Retinal pigment epithelial cell (primary cell): ENCODE measurements at regions not wholly inside any gene's neighbourhood (a gene's known extent, or its start where the extent isn't known, plus 50 kb on each side); places are given as distances from the start of the nearest gene placed in this dataset.

Experiments
- DNase-seq: peaks from one replicate; pipeline ENCODE4 v3.0.0-alpha.2; 2010; ENCODE audit warnings: low read depth
- H3K4me3 ChIP-seq: 2 replicates; pipeline ENCODE4 v1.5.1; 2011; ENCODE audit warnings: mild to moderate bottlenecking, low read length, control low read depth, moderate library complexity
- TF ChIP-seq, protein P1 (sequence below): conservative IDR thresholded peaks from 2 replicates; pipeline ENCODE4 v1.5.1; 2011; ENCODE audit warnings: low read depth, low read length, control low read depth, inconsistent platforms

DNA sequence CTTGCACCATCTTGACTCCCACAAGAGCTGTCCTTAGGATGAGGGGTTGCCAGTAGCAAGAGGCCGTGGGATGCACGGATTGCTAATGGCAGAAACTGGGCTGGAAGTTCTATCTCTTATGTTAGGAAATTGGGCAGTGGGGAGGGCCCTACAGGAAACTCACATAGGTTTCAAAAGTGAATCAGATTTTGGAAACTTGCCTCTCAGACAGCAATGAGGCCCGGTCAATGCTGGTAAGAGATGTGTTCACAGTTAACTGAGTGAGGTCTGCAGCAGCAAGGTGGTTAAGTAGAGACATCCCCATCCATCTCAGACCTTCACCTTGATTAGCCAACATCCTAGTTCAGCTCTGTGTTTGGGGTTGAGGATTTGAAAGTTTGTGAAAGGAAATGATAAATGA, 164.7 kb downstream of the ABCA8 start:
- H3K4me3 ChIP-seq: no peak overlapping the region
- no peak for DNase-seq
- TF ChIP-seq, protein P1, sequence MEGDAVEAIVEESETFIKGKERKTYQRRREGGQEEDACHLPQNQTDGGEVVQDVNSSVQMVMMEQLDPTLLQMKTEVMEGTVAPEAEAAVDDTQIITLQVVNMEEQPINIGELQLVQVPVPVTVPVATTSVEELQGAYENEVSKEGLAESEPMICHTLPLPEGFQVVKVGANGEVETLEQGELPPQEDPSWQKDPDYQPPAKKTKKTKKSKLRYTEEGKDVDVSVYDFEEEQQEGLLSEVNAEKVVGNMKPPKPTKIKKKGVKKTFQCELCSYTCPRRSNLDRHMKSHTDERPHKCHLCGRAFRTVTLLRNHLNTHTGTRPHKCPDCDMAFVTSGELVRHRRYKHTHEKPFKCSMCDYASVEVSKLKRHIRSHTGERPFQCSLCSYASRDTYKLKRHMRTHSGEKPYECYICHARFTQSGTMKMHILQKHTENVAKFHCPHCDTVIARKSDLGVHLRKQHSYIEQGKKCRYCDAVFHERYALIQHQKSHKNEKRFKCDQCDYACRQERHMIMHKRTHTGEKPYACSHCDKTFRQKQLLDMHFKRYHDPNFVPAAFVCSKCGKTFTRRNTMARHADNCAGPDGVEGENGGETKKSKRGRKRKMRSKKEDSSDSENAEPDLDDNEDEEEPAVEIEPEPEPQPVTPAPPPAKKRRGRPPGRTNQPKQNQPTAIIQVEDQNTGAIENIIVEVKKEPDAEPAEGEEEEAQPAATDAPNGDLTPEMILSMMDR: no peak

DNA sequence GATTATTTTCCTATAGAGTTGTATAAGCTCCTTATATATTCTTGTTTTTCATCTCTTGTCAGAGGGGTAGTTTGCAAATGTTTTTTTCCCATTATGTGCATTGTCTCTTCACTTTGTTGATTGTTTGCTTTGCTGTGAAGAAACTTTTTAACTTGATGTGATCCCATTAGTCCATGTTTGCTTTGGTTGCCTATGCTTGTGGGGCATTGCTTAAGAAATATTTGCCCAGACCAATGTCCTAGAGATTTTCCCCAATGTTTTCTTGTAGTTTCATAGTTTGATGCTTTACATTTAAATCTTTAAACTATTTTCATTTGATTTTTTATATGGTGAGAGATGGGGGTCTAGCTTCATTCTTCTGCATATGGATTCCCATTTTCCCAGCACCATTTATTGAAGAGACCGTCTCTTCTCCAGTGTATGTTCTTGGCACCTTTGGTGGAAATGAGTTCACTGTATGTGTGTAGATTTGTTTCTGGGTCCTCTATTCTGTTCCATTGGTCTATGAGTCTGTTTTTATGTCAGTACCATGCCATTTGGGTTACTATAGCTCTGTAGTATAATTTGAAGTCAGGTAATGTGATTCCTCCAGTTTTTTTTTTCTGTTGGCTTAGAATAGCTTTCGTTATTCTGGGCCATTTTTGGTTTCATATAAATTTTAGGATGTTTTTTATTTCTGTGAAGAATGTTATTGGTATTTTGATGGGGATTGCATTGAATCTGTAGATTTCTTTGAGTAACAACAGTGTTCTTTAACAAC, 165.8 kb downstream of the ABCA8 start:
- DNase-seq: no peak
- TF ChIP-seq, protein P1: no peak
- no peak overlapping the region for H3K4me3 ChIP-seq

DNA sequence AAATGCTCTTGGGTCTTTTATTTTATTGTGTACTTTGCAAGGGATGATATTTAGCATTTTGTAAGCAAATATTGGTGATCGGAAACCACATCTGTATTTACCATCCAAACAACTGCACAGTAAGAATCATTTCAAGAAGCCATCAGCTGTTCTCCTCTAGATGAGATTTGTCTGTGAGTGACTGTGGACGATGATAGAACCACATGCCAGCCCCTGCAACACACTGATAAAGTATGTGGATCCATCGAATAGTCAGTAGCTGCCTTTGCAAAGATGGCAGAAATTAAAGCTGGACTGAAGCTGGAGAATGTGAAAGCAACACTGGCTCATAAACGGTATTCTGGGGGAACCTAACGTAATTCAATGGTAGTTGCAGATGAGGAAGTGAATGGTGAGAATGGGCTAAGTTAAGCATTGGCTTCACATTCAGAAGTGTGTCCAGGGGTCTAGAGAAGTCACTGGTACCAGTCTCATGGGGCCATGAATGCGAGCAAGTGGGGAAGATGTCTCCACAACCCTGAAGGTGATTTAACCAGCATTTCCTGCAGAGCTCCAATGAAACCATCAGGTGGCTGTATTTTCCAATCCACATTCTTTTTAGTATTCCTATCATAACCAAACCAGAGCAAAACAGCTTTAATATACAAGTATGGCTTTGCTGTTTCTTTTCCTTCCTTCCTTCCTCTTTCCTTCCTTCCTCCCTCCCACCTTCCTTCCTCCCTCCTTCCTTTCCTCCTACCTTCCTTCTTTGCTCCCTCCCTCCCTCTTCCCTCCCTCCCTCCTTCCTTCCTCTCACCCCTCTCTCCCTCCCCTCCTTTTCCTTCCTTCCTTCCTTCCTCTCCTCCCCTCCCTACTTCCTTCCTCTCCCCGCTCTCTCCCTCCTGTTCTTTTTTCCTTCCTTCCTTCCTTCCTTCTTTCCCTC, 169.4 kb downstream of the ABCA8 start:
- no peak overlapping the region for H3K4me3 ChIP-seq
- no peak for DNase-seq
- TF ChIP-seq, protein P1: peak; percentile 11

DNA sequence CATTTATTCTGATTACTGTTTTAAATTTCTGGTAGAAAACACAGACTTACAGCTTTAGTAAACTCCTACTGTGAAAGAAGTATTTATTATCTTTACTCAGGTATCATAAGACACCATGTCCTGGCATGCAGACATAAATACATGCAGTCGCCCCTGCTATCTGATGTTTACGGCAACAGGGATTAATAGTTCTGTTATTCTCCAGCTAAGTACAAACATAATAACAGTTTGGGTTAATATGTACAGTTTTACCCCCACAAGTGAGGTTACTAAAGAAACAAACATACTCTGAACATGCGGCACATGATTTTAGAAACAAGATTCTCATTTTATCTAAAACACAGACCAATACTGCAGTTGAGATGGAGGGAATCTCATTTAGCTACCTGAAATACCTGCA, 170.8 kb downstream of the ABCA8 start:
- H3K4me3 ChIP-seq: no peak overlapping the region
- DNase-seq: no peak
- TF ChIP-seq, protein P1: no peak

DNA sequence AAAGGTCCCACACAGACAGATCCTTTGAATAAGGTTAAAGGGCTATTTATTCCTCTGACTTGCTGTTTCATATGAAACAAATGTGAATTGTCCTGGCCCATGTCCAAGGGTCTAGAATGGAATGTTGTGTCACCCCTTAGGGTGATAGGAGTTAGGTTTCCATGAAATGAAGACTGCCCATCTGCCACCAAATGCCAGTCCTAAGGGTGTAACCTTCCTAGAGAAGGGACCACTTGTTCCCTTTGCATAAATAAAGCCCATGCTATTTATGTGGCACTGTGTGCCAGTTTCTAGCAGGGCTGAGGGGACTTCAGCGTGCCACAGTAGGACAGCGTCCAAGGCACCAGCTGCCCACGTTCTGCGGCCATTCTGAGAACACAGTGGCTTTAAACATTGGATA, 171.3 kb downstream of the ABCA8 start:
- no peak overlapping the region for H3K4me3 ChIP-seq
- TF ChIP-seq, protein P1: no peak
- DNase-seq: no peak

DNA sequence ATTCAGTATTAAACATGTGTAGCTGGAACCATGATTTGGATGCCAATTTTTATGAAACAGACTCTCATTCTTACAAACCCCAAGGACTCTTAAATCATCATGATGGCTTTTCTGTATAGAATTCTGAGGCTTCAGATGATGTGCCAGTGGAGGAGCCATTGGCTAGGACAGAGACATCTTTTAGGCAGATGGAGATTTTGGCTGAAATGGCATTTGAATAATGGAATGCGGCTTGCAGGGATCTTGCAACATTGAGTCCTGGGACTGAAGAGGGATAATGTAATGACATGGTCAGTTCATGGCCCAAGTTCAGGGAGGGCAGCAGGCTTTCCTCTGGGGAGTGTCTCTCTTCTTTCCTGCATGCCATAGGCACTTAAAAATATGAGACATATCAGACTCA, 172.4 kb downstream of the ABCA8 start:
- DNase-seq: no peak
- no peak overlapping the region for H3K4me3 ChIP-seq
- TF ChIP-seq, protein P1: no peak
